ENCODE measurements at regions not wholly inside any gene's neighbourhood (a gene's known extent, or its start where the extent isn't known, plus 50 kb on each side); places are given as distances from the start of the nearest gene placed in this dataset.
"Not testable (repeated sequence)": the region's sequence is repeated elsewhere in the genome, so short reads cannot be mapped to it uniquely, and the experiment has no call there.

- Histone ChIP-seq H3K4me3 (no peak overlapping the region), H3K9me3 (no peaks in the 10 kb centered on the region), H3K27me3 (no peaks in the 10 kb centered on the region), H3K27ac (no peak overlapping the region), H3K4me1 (peaks cover 6% of the 10 kb centered on the region), H3K36me3 (ENCODE audit: low read depth, missing control alignments) (no peaks in the 10 kb centered on the region)
- TF ChIP-seq POLR2A (IDR thresholded peaks at IDR 0.05) = no peak
- TF ChIP-seq CTCF (IDR thresholded peaks at IDR 0.05) = no peak
- 70 to 85% methylated on average over 9 to 12 of the region's 12 CpGs for WGBS, 2 donors
- intact Hi-C loops (cut with DNase I; ENCODE audit: low total_unique reads) = loop anchor here (10.0 kb wide), 1 partner anchor 385 kb away; no protein-coding TSS in a partner anchor
- no peak for DNase-seq
Measured at GRCh38 chr14:105939810-105940508, 413.6 kb downstream of the TMEM121 start.

- intact Hi-C loops (cut with DNase I; ENCODE audit: low total_unique reads) = loop anchor here (10.0 kb wide), 1 partner anchor 386 kb away; no protein-coding TSS in a partner anchor
- DNase-seq = no peak
- H3K9me3 ChIP-seq = no peaks in the 10 kb centered on the region
- H3K4me3 ChIP-seq = no peak overlapping the region
- no peak for TF ChIP-seq CTCF (IDR thresholded peaks at IDR 0.05)
- no peak for TF ChIP-seq POLR2A (IDR thresholded peaks at IDR 0.05)
- WGBS, 2 donors = 82 to 85% methylated on average over 7 to 9 of the region's 9 CpGs
- H3K27ac ChIP-seq = no peak overlapping the region
- no peaks in the 10 kb centered on the region for H3K27me3 ChIP-seq
- peaks cover 6% of the 10 kb centered on the region for H3K4me1 ChIP-seq
- H3K36me3 ChIP-seq (ENCODE audit: low read depth, missing control alignments) = no peaks in the 10 kb centered on the region
Measured at GRCh38 chr14:105940534-105941225, 414.3 kb downstream of the TMEM121 start.

- Histone ChIP-seq H3K27me3 (no peaks in the 10 kb centered on the region), H3K36me3 (ENCODE audit: low read depth, missing control alignments) (no peaks in the 10 kb centered on the region), H3K4me3 (no peak overlapping the region), H3K4me1 (peaks cover 6% of the 10 kb centered on the region), H3K9me3 (no peaks in the 10 kb centered on the region), H3K27ac (no peak overlapping the region)
- WGBS, 2 donors = 80 to 84% methylated on average over 15 to 24 of the region's 24 CpGs
- TF ChIP-seq POLR2A (IDR thresholded peaks at IDR 0.05) (no peak), CTCF (IDR thresholded peaks at IDR 0.05) (no peak)
- intact Hi-C loops (cut with DNase I; ENCODE audit: low total_unique reads) = loop anchor here (10.0 kb wide), 1 partner anchor 387 kb away; no protein-coding TSS in a partner anchor
- no peak for DNase-seq
Measured at GRCh38 chr14:105941226-105942166, 415.1 kb downstream of the TMEM121 start.

- intact Hi-C loops (cut with DNase I; ENCODE audit: low total_unique reads) = loop anchor here (10.0 kb wide), 1 partner anchor 388 kb away; no protein-coding TSS in a partner anchor
- 88 to 91% methylated on average over 22 of the region's 22 CpGs for WGBS, 2 donors
- H3K36me3 ChIP-seq (ENCODE audit: low read depth, missing control alignments); H3K4me1 ChIP-seq; H3K4me3 ChIP-seq; H3K27ac ChIP-seq; H3K9me3 ChIP-seq; DNase-seq; H3K27me3 ChIP-seq: not testable (repeated sequence)
Measured at GRCh38 chr14:105942725-105943124, 416.3 kb downstream of the TMEM121 start.

Measured in testis (tissue), 2 donors.